HepG2 (cell line): ENCODE measurements at regions not wholly inside any gene's neighbourhood (a gene's known extent, or its start where the extent isn't known, plus 50 kb on each side); places are given as distances from the start of the nearest gene placed in this dataset.

Experiments
- ATAC-seq: fragments of 200-7000 bp; cut with Tn5 transposase; 3 replicates; pipeline ENCODE4 v1.9.1; 2020; ENCODE audit warnings: mild to moderate bottlenecking, moderate library complexity
- BruUV-seq: library from RNA; stranded (reverse); fragments of 400-500 nt; replicated peaks from 2 replicates; lab custom pipeline; 2021; lab: Mats Ljungman, UMichigan
- CTCF ChIA-PET: fragments of 300-600 bp; formaldehyde crosslinking; extraction: SDS; loops from one replicate; lab custom pipeline; 2021; ENCODE audit warnings: low total read pairs, inconsistent platforms, low intra/inter-chr PET ratio; lab: Yijun Ruan, JAX
- POLR2A ChIA-PET: fragments of 350-600 bp; sonication (Branson Sonifier 250); formaldehyde crosslinking; loops from one replicate; lab custom pipeline; 2020; ENCODE audit warnings: antibody characterized with exemption, inconsistent platforms; lab: Yijun Ruan, JAX
- DNase-seq: peaks from one replicate; pipeline ENCODE4 v3.0.0-alpha.2; 2015; ENCODE audit warnings: low spot score
- FAIRE-seq: peaks from 3 replicates; lab custom pipeline; 2011; peaks lifted over from hg19 to GRCh38; lab: Jason Lieb, UNC
- H2AFZ ChIP-seq: one replicate; pipeline ENCODE4 v1.6.1; 2011; ENCODE audit warnings: low read length, inconsistent platforms
- H3K27ac ChIP-seq: fragments of 300-600 bp; 3 replicates; pipeline ENCODE4 v1.8.0; 2011; ENCODE audit warnings: mixed run types, mild to moderate bottlenecking, mixed read lengths, low read length, inconsistent platforms; ENCODE audit not compliant: insufficient read depth; ENCODE audit errors: extremely low read length
- H3K27me3 ChIP-seq, 2 experiments: fragments of 200-600 bp in 1 of 2; 2 replicates in 1 of 2; 3 replicates in 1 of 2; pipeline versions ENCODE4 v1.6.0 to v1.8.0; 2011; ENCODE audit warnings: low read length in 2 of 2, mild to moderate bottlenecking in 2 of 2, moderate library complexity in 2 of 2, inconsistent platforms in 1 of 2; ENCODE audit not compliant: insufficient read depth in 2 of 2, control insufficient read depth in 1 of 2
- H3K36me3 ChIP-seq, 2 experiments: fragments of 200-600 bp in 1 of 2; replicated peaks in 1 of 2; 2 replicates in 1 of 2; 3 replicates in 1 of 2; pipeline versions ENCODE4 v1.5.1 to v1.8.0; 2011; ENCODE audit warnings: low read length in 2 of 2, inconsistent platforms in 1 of 2; ENCODE audit not compliant: insufficient read depth in 2 of 2, control insufficient read depth in 1 of 2
- H3K4me1 ChIP-seq: 2 replicates; pipeline ENCODE4 v1.5.1; 2012; ENCODE audit warnings: low read length, inconsistent platforms; ENCODE audit not compliant: insufficient read depth
- H3K4me2 ChIP-seq: 2 replicates; pipeline ENCODE4 v1.6.0; 2011; ENCODE audit warnings: low read depth, low read length, inconsistent platforms
- H3K4me3 ChIP-seq, 3 experiments: fragments of 200-600 bp in 1 of 3; sonication (generic), shearing (Covaris generic) in 1 of 3; replicated peaks in 1 of 3; 2 replicates each; pipeline ENCODE4 v1.5.1; 2011 to 2016; ENCODE audit warnings: low read length in 3 of 3, inconsistent platforms in 2 of 3, low read depth in 2 of 3, mild to moderate bottlenecking in 2 of 3, control low read depth in 1 of 3, mixed read lengths in 1 of 3; ENCODE audit not compliant: insufficient read depth in 1 of 3
- H3K79me2 ChIP-seq: one replicate; pipeline ENCODE4 v1.6.1; 2011; ENCODE audit warnings: low read length, inconsistent platforms; ENCODE audit not compliant: insufficient read depth
- H3K9ac ChIP-seq: 2 replicates; pipeline ENCODE4 v1.6.0; 2011; ENCODE audit warnings: mild to moderate bottlenecking, low read depth, low read length, inconsistent platforms; ENCODE audit not compliant: insufficient read depth
- H3K9me3 ChIP-seq: 2 replicates; pipeline ENCODE4 v1.5.1; 2012; ENCODE audit warnings: mild to moderate bottlenecking, low read length
- H4K20me1 ChIP-seq: 2 replicates; pipeline ENCODE4 v1.6.0; 2011; ENCODE audit warnings: inconsistent platforms, mild to moderate bottlenecking, low read length, moderate library complexity; ENCODE audit not compliant: insufficient read depth
- BHLHE40 ChIP-seq: IDR thresholded peaks from 2 replicates; pipeline ENCODE4 v1.6.1; 2011; ENCODE audit warnings: low read length, improper control_type of control experiment
- JDP2 ChIP-seq: sonication (generic); formaldehyde crosslinking; IDR thresholded peaks from 2 replicates; pipeline ENCODE4 v1.8.1; 2022; ENCODE audit warnings: missing genetic modification reagents, borderline replicate concordance
- MAFK ChIP-seq, 2 experiments: IDR thresholded peaks in 1 of 2; conservative IDR thresholded peaks in 1 of 2; 2 replicates each; pipeline ENCODE4 v1.6.1; 2011; ENCODE audit warnings: improper control_type of control experiment in 2 of 2, low read length in 2 of 2
- MZF1 ChIP-seq: sonication (generic); formaldehyde crosslinking; IDR thresholded peaks from 2 replicates; pipeline ENCODE4 v1.8.1; 2023; ENCODE audit warnings: mild to moderate bottlenecking, missing genetic modification reagents, borderline replicate concordance
- REXO4 ChIP-seq: sonication (generic); formaldehyde crosslinking; IDR thresholded peaks from 2 replicates; pipeline ENCODE4 v1.8.0; 2022; ENCODE audit warnings: missing genetic modification reagents, mild to moderate bottlenecking, borderline replicate concordance
- RXRB ChIP-seq: IDR thresholded peaks from 2 replicates; pipeline ENCODE4 v1.6.1; 2016; ENCODE audit warnings: borderline replicate concordance, missing genetic modification reagents, missing compliant biosample characterization
- SIX4 ChIP-seq: sonication (generic); formaldehyde crosslinking; IDR thresholded peaks from 2 replicates; pipeline ENCODE4 v1.4.0; 2020; ENCODE audit warnings: missing genetic modification reagents
- SMAD1 ChIP-seq: sonication (generic); formaldehyde crosslinking; IDR thresholded peaks from 2 replicates; pipeline ENCODE4 v1.4.0; 2020; ENCODE audit warnings: missing genetic modification reagents, low read depth, mild to moderate bottlenecking, borderline replicate concordance
- TAF1 ChIP-seq: sonication (generic); formaldehyde crosslinking; IDR thresholded peaks from 2 replicates; pipeline ENCODE4 v1.4.0; 2020; ENCODE audit warnings: missing genetic modification reagents
- TBL1XR1 ChIP-seq: fragments of 150-350 bp; IDR thresholded peaks from 2 replicates; pipeline ENCODE4 v1.6.1; 2014; ENCODE audit warnings: borderline replicate concordance, low read length; ENCODE audit not compliant: partially characterized antibody
- TBX2 ChIP-seq: sonication (generic); formaldehyde crosslinking; IDR thresholded peaks from 2 replicates; pipeline ENCODE4 v1.5.0; 2020; ENCODE audit warnings: missing genetic modification reagents, mild to moderate bottlenecking, borderline replicate concordance
- ZNF263 ChIP-seq: sonication (generic); formaldehyde crosslinking; IDR thresholded peaks from 2 replicates; pipeline ENCODE4 v1.4.0; 2020; ENCODE audit warnings: missing genetic modification reagents
- ZNF777 ChIP-seq: sonication (generic); formaldehyde crosslinking; IDR thresholded peaks from 2 replicates; pipeline ENCODE4 v1.4.0; 2020; ENCODE audit warnings: missing genetic modification reagents
- WGBS: methylation state at CpG from one replicate; pipeline ENCODE4 v1.1.6; 2017; ENCODE audit warnings: low lambda C conversion rate; 5-methylcytosine and 5-hydroxymethylcytosine counted together
- in situ Hi-C: cut with HindIII; loops from 2 replicates; pipeline ENCODE4 v1.10.0; 2017; ENCODE audit warnings: low pct_unique_long_range_greater_than_20kb; ENCODE audit not compliant: extremely low pct_ligation_motif_present
- intact Hi-C: fragments of 100-400 bp; cut with micrococcal nuclease; formaldehyde crosslinking; loops from one replicate; pipeline ENCODE4 v1.10.0; 2022; ENCODE audit not compliant: unreplicated experiment
- TF ChIP-seq, protein P1 (sequence below): sonication (generic); formaldehyde crosslinking; IDR thresholded peaks from 2 replicates; pipeline ENCODE4 v1.4.0; 2020; ENCODE audit warnings: mild to moderate bottlenecking, missing genetic modification reagents
- TF ChIP-seq, protein P2 (sequence below): sonication (generic); formaldehyde crosslinking; IDR thresholded peaks from 2 replicates; pipeline ENCODE4 v1.4.0; 2020; ENCODE audit warnings: mild to moderate bottlenecking, missing genetic modification reagents
- TF ChIP-seq, protein P3 (sequence below): sonication (generic); IDR thresholded peaks from 2 replicates; pipeline ENCODE4 v1.6.1; 2016; ENCODE audit warnings: low read depth, borderline replicate concordance
- TF ChIP-seq, protein P4 (sequence below): sonication (generic); formaldehyde crosslinking; IDR thresholded peaks from 2 replicates; pipeline ENCODE4 v1.4.0; 2020; ENCODE audit warnings: mild to moderate bottlenecking, missing genetic modification reagents
- TF ChIP-seq, protein P5 (sequence below): sonication (generic); formaldehyde crosslinking; IDR thresholded peaks from 2 replicates; pipeline ENCODE4 v1.4.0; 2020; ENCODE audit warnings: missing genetic modification reagents, borderline replicate concordance

DNA sequence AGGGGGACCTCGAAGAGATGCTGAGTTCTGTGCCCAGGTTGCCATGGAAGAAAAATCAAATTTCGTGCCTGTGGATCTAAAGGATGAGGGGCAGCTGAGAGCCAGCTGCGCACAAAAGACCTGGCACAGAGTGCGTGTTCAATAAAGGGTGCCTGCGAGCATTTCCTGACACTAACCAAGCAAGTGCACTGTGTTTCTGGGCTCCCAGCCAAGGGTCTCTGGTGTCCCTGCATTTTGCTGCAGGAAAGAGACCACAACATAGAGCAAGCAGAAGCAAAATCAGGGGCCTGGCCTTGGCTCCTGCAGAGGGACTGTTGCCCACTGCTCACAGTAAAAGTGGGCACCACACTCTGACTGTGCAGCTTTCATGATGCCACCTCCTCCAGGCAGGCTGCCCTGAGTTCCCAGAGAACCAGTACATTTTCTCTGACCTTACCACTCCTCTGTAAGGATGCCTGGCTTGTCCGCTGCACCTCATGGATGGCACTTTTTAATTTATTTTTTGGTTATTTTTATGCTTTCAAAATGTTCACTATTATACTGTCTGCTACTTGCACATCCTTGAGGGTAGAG lies 70.8 kb upstream of the GPR12 start:
- intact Hi-C loops = no loop called here
- no peak overlapping the region for H3K4me3 ChIP-seq

More for the DNA sequence above, 70.8 kb upstream of the GPR12 start:
- in situ Hi-C loops = no loop called here
- POLR2A ChIA-PET = no interaction called here
- Histone ChIP-seq H3K4me2 (no peak overlapping the region), H3K9ac (no peak overlapping the region), H4K20me1 (no peaks in the 10 kb centered on the region), H3K9me3 (no peaks in the 10 kb centered on the region), H3K4me1 (no peaks in the 10 kb centered on the region), H3K27me3 (peaks cover 2 to 6% of the 10 kb centered on the region in 2 experiments; a peak in 2 of 5 replicates), H2AFZ (no peak overlapping the region), H3K27ac (no peak overlapping the region), H3K79me2 (no peaks in the 10 kb centered on the region), H3K36me3 (no peaks in the 10 kb centered on the region)
- no TSS peak for BruUV-seq
- CTCF ChIA-PET = no interaction called here
- ATAC-seq (no peak), FAIRE-seq (no peak), DNase-seq (no peak)
- TF ChIP-seq SIX4 (CRISPR knock-in tag) (no peak), RXRB (CRISPR knock-in tag) (no peak), BHLHE40 (no peak), JDP2 (CRISPR knock-in tag) (no peak), REXO4 (no peak), ZNF263 (CRISPR knock-in tag) (no peak), ZNF777 (CRISPR knock-in tag) (no peak), MZF1 (CRISPR knock-in tag) (no peak), MAFK (conservative IDR thresholded peaks at IDR 0.05 in 1 of 2, IDR thresholded peaks at IDR 0.05 in 1 of 2; ENCODE audit: low read length in 2 of 2) (no peak), TAF1 (no peak), TBX2 (CRISPR knock-in tag) (no peak), SMAD1 (CRISPR knock-in tag) (no peak), TBL1XR1 (no peak)
- TF ChIP-seq, protein P1, sequence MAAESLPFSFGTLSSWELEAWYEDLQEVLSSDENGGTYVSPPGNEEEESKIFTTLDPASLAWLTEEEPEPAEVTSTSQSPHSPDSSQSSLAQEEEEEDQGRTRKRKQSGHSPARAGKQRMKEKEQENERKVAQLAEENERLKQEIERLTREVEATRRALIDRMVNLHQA = no peak
- TF ChIP-seq, protein P2, sequence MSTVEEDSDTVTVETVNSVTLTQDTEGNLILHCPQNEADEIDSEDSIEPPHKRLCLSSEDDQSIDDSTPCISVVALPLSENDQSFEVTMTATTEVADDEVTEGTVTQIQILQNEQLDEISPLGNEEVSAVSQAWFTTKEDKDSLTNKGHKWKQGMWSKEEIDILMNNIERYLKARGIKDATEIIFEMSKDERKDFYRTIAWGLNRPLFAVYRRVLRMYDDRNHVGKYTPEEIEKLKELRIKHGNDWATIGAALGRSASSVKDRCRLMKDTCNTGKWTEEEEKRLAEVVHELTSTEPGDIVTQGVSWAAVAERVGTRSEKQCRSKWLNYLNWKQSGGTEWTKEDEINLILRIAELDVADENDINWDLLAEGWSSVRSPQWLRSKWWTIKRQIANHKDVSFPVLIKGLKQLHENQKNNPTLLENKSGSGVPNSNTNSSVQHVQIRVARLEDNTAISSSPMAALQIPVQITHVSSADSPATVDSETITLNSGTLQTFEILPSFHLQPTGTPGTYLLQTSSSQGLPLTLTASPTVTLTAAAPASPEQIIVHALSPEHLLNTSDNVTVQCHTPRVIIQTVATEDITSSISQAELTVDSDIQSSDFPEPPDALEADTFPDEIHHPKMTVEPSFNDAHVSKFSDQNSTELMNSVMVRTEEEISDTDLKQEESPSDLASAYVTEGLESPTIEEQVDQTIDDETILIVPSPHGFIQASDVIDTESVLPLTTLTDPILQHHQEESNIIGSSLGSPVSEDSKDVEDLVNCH = no peak
- TF ChIP-seq, protein P3, sequence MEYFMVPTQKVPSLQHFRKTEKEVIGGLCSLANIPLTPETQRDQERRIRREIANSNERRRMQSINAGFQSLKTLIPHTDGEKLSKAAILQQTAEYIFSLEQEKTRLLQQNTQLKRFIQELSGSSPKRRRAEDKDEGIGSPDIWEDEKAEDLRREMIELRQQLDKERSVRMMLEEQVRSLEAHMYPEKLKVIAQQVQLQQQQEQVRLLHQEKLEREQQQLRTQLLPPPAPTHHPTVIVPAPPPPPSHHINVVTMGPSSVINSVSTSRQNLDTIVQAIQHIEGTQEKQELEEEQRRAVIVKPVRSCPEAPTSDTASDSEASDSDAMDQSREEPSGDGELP = no peak
- TF ChIP-seq, protein P4, sequence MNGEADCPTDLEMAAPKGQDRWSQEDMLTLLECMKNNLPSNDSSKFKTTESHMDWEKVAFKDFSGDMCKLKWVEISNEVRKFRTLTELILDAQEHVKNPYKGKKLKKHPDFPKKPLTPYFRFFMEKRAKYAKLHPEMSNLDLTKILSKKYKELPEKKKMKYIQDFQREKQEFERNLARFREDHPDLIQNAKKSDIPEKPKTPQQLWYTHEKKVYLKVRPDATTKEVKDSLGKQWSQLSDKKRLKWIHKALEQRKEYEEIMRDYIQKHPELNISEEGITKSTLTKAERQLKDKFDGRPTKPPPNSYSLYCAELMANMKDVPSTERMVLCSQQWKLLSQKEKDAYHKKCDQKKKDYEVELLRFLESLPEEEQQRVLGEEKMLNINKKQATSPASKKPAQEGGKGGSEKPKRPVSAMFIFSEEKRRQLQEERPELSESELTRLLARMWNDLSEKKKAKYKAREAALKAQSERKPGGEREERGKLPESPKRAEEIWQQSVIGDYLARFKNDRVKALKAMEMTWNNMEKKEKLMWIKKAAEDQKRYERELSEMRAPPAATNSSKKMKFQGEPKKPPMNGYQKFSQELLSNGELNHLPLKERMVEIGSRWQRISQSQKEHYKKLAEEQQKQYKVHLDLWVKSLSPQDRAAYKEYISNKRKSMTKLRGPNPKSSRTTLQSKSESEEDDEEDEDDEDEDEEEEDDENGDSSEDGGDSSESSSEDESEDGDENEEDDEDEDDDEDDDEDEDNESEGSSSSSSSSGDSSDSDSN (CRISPR knock-in tag) = no peak
- TF ChIP-seq, protein P5, sequence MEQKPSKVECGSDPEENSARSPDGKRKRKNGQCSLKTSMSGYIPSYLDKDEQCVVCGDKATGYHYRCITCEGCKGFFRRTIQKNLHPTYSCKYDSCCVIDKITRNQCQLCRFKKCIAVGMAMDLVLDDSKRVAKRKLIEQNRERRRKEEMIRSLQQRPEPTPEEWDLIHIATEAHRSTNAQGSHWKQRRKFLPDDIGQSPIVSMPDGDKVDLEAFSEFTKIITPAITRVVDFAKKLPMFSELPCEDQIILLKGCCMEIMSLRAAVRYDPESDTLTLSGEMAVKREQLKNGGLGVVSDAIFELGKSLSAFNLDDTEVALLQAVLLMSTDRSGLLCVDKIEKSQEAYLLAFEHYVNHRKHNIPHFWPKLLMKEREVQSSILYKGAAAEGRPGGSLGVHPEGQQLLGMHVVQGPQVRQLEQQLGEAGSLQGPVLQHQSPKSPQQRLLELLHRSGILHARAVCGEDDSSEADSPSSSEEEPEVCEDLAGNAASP (CRISPR knock-in tag) = no peak
- TF ChIP-seq, all 625 proteins: peak for 0
- WGBS = under 1% methylated on average over 6 of the region's 6 CpGs
